HepG2 (cell line): ENCODE measurements at regions not wholly inside any gene's neighbourhood (a gene's known extent, or its start where the extent isn't known, plus 50 kb on each side); places are given as distances from the start of the nearest gene placed in this dataset.

ENCODE experiments used
- ATAC-seq: fragments of 200-7000 bp; cut with Tn5 transposase; 3 replicates; pipeline ENCODE4 v1.9.1; 2020; ENCODE audit warnings: mild to moderate bottlenecking, moderate library complexity
- BruUV-seq: library from RNA; stranded (reverse); fragments of 400-500 nt; replicated peaks from 2 replicates; lab custom pipeline; 2021; lab: Mats Ljungman, UMichigan
- CTCF ChIA-PET: fragments of 300-600 bp; formaldehyde crosslinking; extraction: SDS; loops from one replicate; lab custom pipeline; 2021; ENCODE audit warnings: low total read pairs, inconsistent platforms, low intra/inter-chr PET ratio; lab: Yijun Ruan, JAX
- POLR2A ChIA-PET: fragments of 350-600 bp; sonication (Branson Sonifier 250); formaldehyde crosslinking; loops from one replicate; lab custom pipeline; 2020; ENCODE audit warnings: antibody characterized with exemption, inconsistent platforms; lab: Yijun Ruan, JAX
- DNase-seq: peaks from one replicate; pipeline ENCODE4 v3.0.0-alpha.2; 2015; ENCODE audit warnings: low spot score
- FAIRE-seq: peaks from 3 replicates; lab custom pipeline; 2011; peaks lifted over from hg19 to GRCh38; lab: Jason Lieb, UNC
- H2AFZ ChIP-seq: one replicate; pipeline ENCODE4 v1.6.1; 2011; ENCODE audit warnings: low read length, inconsistent platforms
- H3K27ac ChIP-seq: fragments of 300-600 bp; 3 replicates; pipeline ENCODE4 v1.8.0; 2011; ENCODE audit warnings: mixed run types, mild to moderate bottlenecking, mixed read lengths, low read length, inconsistent platforms; ENCODE audit not compliant: insufficient read depth; ENCODE audit errors: extremely low read length
- H3K27me3 ChIP-seq, 2 experiments: fragments of 200-600 bp in 1 of 2; 2 replicates in 1 of 2; 3 replicates in 1 of 2; pipeline versions ENCODE4 v1.6.0 to v1.8.0; 2011; ENCODE audit warnings: low read length in 2 of 2, mild to moderate bottlenecking in 2 of 2, moderate library complexity in 2 of 2, inconsistent platforms in 1 of 2; ENCODE audit not compliant: insufficient read depth in 2 of 2, control insufficient read depth in 1 of 2
- H3K36me3 ChIP-seq, 2 experiments: fragments of 200-600 bp in 1 of 2; replicated peaks in 1 of 2; 2 replicates in 1 of 2; 3 replicates in 1 of 2; pipeline versions ENCODE4 v1.5.1 to v1.8.0; 2011; ENCODE audit warnings: low read length in 2 of 2, inconsistent platforms in 1 of 2; ENCODE audit not compliant: insufficient read depth in 2 of 2, control insufficient read depth in 1 of 2
- H3K4me1 ChIP-seq: 2 replicates; pipeline ENCODE4 v1.5.1; 2012; ENCODE audit warnings: low read length, inconsistent platforms; ENCODE audit not compliant: insufficient read depth
- H3K4me2 ChIP-seq: 2 replicates; pipeline ENCODE4 v1.6.0; 2011; ENCODE audit warnings: low read depth, low read length, inconsistent platforms
- H3K4me3 ChIP-seq, 3 experiments: fragments of 200-600 bp in 1 of 3; sonication (generic), shearing (Covaris generic) in 1 of 3; replicated peaks in 1 of 3; 2 replicates each; pipeline ENCODE4 v1.5.1; 2011 to 2016; ENCODE audit warnings: low read length in 3 of 3, inconsistent platforms in 2 of 3, low read depth in 2 of 3, mild to moderate bottlenecking in 2 of 3, control low read depth in 1 of 3, mixed read lengths in 1 of 3; ENCODE audit not compliant: insufficient read depth in 1 of 3
- H3K79me2 ChIP-seq: one replicate; pipeline ENCODE4 v1.6.1; 2011; ENCODE audit warnings: low read length, inconsistent platforms; ENCODE audit not compliant: insufficient read depth
- H3K9ac ChIP-seq: 2 replicates; pipeline ENCODE4 v1.6.0; 2011; ENCODE audit warnings: mild to moderate bottlenecking, low read depth, low read length, inconsistent platforms; ENCODE audit not compliant: insufficient read depth
- H3K9me3 ChIP-seq: 2 replicates; pipeline ENCODE4 v1.5.1; 2012; ENCODE audit warnings: mild to moderate bottlenecking, low read length
- H4K20me1 ChIP-seq: 2 replicates; pipeline ENCODE4 v1.6.0; 2011; ENCODE audit warnings: inconsistent platforms, mild to moderate bottlenecking, low read length, moderate library complexity; ENCODE audit not compliant: insufficient read depth
- CENPX ChIP-seq: sonication (generic); formaldehyde crosslinking; IDR thresholded peaks from 2 replicates; pipeline ENCODE4 v1.9.0; 2021; ENCODE audit warnings: mild to moderate bottlenecking, missing genetic modification reagents, moderate library complexity
- GTF2F1 ChIP-seq: fragments of 150-350 bp; IDR thresholded peaks from 2 replicates; pipeline ENCODE4 v1.6.1; 2014; ENCODE audit warnings: low read length
- NFE2L2 ChIP-seq: fragments of 150-350 bp; IDR thresholded peaks from 2 replicates; pipeline ENCODE4 v1.6.1; 2014; ENCODE audit warnings: low read length
- NR2F1 ChIP-seq, 2 experiments: fragments of 450-650 bp in 1 of 2; formaldehyde crosslinking in 1 of 2; IDR thresholded peaks; 2 replicates each; pipeline versions ENCODE4 v1.5.0 to v1.6.1; 2016 to 2020; ENCODE audit warnings: mild to moderate bottlenecking in 1 of 2, missing compliant biosample characterization in 1 of 2, missing genetic modification reagents in 1 of 2, moderate library complexity in 1 of 2
- SALL1 ChIP-seq: sonication (generic); formaldehyde crosslinking; IDR thresholded peaks from 2 replicates; pipeline ENCODE4 v1.8.0; 2022; ENCODE audit warnings: mild to moderate bottlenecking, missing genetic modification reagents
- SNAPC2 ChIP-seq: sonication (generic); formaldehyde crosslinking; IDR thresholded peaks from 2 replicates; pipeline ENCODE4 v1.8.1; 2022; ENCODE audit warnings: mild to moderate bottlenecking, missing genetic modification reagents
- ZBTB1 ChIP-seq: sonication (generic); formaldehyde crosslinking; IDR thresholded peaks from 2 replicates; pipeline ENCODE4 v1.4.0; 2020; ENCODE audit warnings: missing genetic modification reagents, borderline replicate concordance
- ZFYVE20 ChIP-seq: sonication (generic); formaldehyde crosslinking; IDR thresholded peaks from 2 replicates; pipeline ENCODE4 v1.8.0; 2023; ENCODE audit warnings: low read depth, mild to moderate bottlenecking, moderate library complexity, missing genetic modification reagents, borderline replicate concordance
- ZNF234 ChIP-seq: sonication (generic); formaldehyde crosslinking; conservative IDR thresholded peaks from 2 replicates; pipeline ENCODE4 v1.5.1; 2020; ENCODE audit warnings: mild to moderate bottlenecking, missing genetic modification reagents
- ZNF672 ChIP-seq: sonication (generic); formaldehyde crosslinking; IDR thresholded peaks from 2 replicates; pipeline ENCODE4 v1.8.1; 2022; ENCODE audit warnings: missing genetic modification reagents
- WGBS: methylation state at CpG from one replicate; pipeline ENCODE4 v1.1.6; 2017; ENCODE audit warnings: low lambda C conversion rate; 5-methylcytosine and 5-hydroxymethylcytosine counted together
- in situ Hi-C: cut with HindIII; loops from 2 replicates; pipeline ENCODE4 v1.10.0; 2017; ENCODE audit warnings: low pct_unique_long_range_greater_than_20kb; ENCODE audit not compliant: extremely low pct_ligation_motif_present
- intact Hi-C: fragments of 100-400 bp; cut with micrococcal nuclease; formaldehyde crosslinking; loops from one replicate; pipeline ENCODE4 v1.10.0; 2022; ENCODE audit not compliant: unreplicated experiment
- TF ChIP-seq, protein P1 (sequence below): sonication (generic); formaldehyde crosslinking; IDR thresholded peaks from 2 replicates; pipeline ENCODE4 v1.5.0; 2020; ENCODE audit warnings: missing genetic modification reagents
- TF ChIP-seq, protein P2 (sequence below): sonication (generic); formaldehyde crosslinking; IDR thresholded peaks from 2 replicates; pipeline ENCODE4 v1.8.0; 2022; ENCODE audit warnings: mild to moderate bottlenecking, missing genetic modification reagents, moderate library complexity
- TF ChIP-seq, protein P3 (sequence below): sonication (generic); formaldehyde crosslinking; IDR thresholded peaks from 2 replicates; pipeline ENCODE4 v1.9.0; 2021; ENCODE audit warnings: missing genetic modification reagents, borderline replicate concordance

DNA sequence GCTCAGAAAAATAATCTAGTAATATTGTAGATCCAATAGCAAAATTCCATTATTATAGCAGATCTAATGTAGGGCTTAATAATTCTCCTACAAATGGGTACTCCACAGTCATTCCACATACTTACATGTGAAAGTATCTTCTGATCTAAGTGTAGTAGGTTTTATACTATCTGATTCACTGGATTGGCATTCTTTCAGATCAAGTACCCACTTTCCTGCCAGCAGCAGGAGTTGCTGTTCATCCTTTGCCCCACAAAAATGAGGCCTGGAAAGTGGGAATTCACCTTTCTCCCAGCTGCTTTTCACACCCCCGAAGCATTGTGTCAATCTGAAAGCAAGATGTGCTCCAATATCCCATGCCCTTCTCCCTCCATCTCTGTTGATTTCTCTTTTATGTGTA, 77.1 kb upstream of the RXFP1 start:
- no peak overlapping the region for H3K4me2 ChIP-seq
- H3K4me3 ChIP-seq, result no peak overlapping the region
- CTCF ChIA-PET, result no interaction called here
- H2AFZ ChIP-seq, result no peak overlapping the region
- TF ChIP-seq ZNF672 (CRISPR knock-in tag) (no peak), ZNF234 (CRISPR knock-in tag) (no peak), NFE2L2 (no peak), ZBTB1 (no peak), ZFYVE20 (CRISPR knock-in tag) (no peak), CENPX (CRISPR knock-in tag) (no peak), SNAPC2 (CRISPR knock-in tag) (no peak), GTF2F1 (no peak), SALL1 (no peak), NR2F1 (CRISPR knock-in tag; IDR thresholded peaks at IDR 0.05) (no peak)
- TF ChIP-seq, protein P1, sequence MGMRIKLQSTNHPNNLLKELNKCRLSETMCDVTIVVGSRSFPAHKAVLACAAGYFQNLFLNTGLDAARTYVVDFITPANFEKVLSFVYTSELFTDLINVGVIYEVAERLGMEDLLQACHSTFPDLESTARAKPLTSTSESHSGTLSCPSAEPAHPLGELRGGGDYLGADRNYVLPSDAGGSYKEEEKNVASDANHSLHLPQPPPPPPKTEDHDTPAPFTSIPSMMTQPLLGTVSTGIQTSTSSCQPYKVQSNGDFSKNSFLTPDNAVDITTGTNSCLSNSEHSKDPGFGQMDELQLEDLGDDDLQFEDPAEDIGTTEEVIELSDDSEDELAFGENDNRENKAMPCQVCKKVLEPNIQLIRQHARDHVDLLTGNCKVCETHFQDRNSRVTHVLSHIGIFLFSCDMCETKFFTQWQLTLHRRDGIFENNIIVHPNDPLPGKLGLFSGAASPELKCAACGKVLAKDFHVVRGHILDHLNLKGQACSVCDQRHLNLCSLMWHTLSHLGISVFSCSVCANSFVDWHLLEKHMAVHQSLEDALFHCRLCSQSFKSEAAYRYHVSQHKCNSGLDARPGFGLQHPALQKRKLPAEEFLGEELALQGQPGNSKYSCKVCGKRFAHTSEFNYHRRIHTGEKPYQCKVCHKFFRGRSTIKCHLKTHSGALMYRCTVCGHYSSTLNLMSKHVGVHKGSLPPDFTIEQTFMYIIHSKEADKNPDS (CRISPR knock-in tag), result no peak
- TF ChIP-seq, protein P2, sequence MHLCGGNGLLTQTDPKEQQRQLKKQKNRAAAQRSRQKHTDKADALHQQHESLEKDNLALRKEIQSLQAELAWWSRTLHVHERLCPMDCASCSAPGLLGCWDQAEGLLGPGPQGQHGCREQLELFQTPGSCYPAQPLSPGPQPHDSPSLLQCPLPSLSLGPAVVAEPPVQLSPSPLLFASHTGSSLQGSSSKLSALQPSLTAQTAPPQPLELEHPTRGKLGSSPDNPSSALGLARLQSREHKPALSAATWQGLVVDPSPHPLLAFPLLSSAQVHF (CRISPR knock-in tag), result no peak
- TF ChIP-seq, protein P3, sequence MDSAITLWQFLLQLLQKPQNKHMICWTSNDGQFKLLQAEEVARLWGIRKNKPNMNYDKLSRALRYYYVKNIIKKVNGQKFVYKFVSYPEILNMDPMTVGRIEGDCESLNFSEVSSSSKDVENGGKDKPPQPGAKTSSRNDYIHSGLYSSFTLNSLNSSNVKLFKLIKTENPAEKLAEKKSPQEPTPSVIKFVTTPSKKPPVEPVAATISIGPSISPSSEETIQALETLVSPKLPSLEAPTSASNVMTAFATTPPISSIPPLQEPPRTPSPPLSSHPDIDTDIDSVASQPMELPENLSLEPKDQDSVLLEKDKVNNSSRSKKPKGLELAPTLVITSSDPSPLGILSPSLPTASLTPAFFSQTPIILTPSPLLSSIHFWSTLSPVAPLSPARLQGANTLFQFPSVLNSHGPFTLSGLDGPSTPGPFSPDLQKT (CRISPR knock-in tag), result no peak
- TF ChIP-seq, all 625 proteins: peak for 0
- POLR2A ChIA-PET, result no interaction called here
- 0% methylated on average over 1 of the region's 1 CpG for WGBS
- in situ Hi-C loops, result no loop called here
- no peak for FAIRE-seq
- Histone ChIP-seq H3K27me3 (no peaks in the 10 kb centered on the region), H3K27ac (no peak overlapping the region), H3K36me3 (no peaks in the 10 kb centered on the region), H3K9ac (no peak overlapping the region), H3K79me2 (no peaks in the 10 kb centered on the region), H3K9me3 (no peaks in the 10 kb centered on the region), H3K4me1 (no peaks in the 10 kb centered on the region), H4K20me1 (no peaks in the 10 kb centered on the region)
- no peak for DNase-seq
- no peak for ATAC-seq
- intact Hi-C loops, result no loop called here
- BruUV-seq, result no TSS peak
